ENCODE measurements at regions not wholly inside any gene's neighbourhood (a gene's known extent, or its start where the extent isn't known, plus 50 kb on each side); places are given as distances from the start of the nearest gene placed in this dataset.
"Not testable (repeated sequence)": the region's sequence is repeated elsewhere in the genome, so short reads cannot be mapped to it uniquely, and the experiment has no call there.

DNA sequence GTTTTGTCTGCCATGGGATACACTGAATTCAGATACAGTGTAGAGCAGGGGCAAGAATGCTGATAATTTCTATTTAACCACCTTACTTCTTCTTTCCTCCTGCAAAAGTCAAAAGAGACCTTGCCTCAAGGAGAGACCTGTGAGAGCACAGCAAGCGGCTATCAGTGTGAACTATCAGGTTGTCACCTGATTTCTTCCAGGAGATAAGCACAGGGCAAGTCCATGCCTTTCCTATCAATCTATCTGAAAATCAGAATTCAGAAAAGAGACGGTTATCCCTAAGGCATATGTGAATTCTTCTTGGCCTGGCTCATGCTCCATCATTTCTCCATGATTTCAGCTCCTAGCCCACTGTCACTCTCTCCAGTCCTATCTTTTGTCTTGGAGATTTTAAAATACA is 128.9 kb upstream of the CCND2 start:
- TF ChIP-seq, protein P1, sequence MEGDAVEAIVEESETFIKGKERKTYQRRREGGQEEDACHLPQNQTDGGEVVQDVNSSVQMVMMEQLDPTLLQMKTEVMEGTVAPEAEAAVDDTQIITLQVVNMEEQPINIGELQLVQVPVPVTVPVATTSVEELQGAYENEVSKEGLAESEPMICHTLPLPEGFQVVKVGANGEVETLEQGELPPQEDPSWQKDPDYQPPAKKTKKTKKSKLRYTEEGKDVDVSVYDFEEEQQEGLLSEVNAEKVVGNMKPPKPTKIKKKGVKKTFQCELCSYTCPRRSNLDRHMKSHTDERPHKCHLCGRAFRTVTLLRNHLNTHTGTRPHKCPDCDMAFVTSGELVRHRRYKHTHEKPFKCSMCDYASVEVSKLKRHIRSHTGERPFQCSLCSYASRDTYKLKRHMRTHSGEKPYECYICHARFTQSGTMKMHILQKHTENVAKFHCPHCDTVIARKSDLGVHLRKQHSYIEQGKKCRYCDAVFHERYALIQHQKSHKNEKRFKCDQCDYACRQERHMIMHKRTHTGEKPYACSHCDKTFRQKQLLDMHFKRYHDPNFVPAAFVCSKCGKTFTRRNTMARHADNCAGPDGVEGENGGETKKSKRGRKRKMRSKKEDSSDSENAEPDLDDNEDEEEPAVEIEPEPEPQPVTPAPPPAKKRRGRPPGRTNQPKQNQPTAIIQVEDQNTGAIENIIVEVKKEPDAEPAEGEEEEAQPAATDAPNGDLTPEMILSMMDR (IDR thresholded peaks at IDR 0.05; ENCODE audit: insufficient read depth, low read depth, low read length): no peak
- DNase-seq (ENCODE audit: low read depth): no peak
- H3K4me3 ChIP-seq (ENCODE audit: low read depth, low read length): no peak overlapping the region

DNA sequence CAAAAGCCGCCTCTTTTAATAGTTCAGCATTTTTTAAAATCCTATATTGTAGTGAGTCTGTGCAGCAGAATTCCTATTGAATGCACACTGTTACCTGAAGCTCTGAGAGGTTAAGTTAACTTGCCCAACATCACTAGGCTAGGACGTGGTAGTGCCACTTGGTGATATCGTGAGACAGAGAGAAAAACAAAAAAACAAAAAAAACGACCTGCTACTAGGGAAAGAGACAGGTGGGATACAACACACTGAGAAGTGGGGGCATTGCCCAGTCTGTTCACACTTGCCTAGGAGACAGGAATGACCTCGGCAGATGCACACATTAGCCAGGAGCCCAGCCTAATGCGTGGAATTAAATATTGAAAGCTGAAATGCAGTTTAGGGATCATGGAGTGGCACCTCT is 129.7 kb upstream of the CCND2 start:
- no peak overlapping the region for H3K4me3 ChIP-seq (ENCODE audit: low read depth, low read length)
- no peak for DNase-seq (ENCODE audit: low read depth)
- TF ChIP-seq, protein P1 (IDR thresholded peaks at IDR 0.05; ENCODE audit: insufficient read depth, low read depth, low read length): no peak

DNA sequence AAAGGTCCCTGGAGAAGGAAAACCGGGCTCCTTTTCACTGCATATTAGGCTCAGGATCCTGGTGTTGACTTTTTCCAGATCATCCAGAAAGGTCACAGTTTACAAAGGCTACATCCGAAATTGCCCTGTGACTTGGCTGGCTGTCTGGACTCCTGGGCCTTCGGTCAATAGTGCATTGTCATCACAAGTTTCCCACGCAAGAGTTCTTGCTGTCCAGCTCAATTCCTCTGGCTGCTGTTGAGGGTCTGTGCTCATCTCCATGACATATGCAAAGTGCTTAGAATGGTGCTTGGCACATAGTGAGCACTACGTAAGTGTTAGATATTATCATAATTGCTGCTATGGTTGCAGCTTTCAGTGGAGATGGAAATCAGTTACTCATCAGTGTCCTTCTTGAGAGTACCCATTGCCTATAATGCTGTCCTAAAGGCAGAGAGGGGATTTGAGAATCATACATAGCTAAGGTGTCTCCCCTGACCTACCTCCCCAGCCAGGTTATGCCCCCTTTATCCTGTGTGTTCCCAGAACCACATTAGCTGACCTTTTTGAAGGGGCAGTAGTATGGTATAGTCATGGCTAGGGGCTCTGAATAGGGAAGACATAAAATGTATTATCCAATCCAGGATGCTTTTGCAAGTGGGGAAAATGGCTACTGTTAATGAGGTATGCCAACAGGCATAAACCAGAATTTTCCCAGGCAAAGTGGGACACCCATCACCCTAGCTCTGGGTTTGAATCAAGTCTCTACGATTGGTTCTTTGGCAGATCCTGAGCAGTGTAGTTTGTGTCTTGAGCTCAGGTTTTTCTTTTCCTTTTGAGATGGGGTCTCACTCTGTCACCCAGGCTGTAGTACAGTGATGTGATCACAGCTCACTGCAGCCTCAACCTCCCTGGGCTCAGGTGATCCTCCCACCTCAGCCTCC is 132.0 kb upstream of the CCND2 start:
- DNase-seq (ENCODE audit: low read depth): no peak
- H3K4me3 ChIP-seq (ENCODE audit: low read depth, low read length): no peak overlapping the region
- TF ChIP-seq, protein P1 (IDR thresholded peaks at IDR 0.05; ENCODE audit: insufficient read depth, low read depth, low read length): no peak

DNA sequence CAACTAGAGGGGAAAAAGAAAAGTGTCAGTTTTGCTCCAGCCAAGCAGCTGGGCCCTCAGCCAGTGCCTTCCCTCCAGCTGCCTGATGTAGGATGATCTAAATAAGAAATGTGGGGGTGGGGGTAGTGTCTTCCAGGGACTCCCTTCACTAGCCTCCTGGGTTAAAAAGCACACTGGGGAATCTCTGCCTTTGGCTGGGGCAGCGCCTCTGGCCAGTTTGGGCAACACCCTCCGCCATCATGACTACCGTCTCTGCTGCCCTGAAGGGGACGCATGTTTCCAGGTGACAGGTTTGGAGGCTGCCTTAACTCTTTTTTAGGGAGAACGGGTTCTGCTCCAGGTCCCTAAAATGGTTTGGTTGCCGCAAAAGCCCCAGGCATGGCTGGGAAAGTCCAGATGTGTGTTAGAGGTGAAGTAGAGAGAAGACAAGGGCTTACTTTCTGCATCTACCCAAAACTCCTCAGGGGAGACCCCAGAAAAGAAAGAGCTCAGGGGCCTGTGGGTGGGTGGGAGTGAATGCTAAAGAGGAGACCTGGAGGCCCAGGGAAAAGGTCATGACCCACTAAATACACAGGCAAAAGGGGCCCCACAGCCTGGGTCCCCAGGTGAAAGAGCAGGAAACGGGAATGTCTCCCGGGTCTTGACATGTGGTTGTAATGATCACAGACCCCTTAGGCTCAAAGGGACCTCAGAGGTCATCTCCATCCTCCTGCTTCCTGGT is 132.8 kb upstream of the CCND2 start:
- H3K4me3 ChIP-seq (ENCODE audit: low read depth, low read length): no peak overlapping the region
- TF ChIP-seq, protein P1 (IDR thresholded peaks at IDR 0.05; ENCODE audit: insufficient read depth, low read depth, low read length): no peak
- DNase-seq (ENCODE audit: low read depth): no peak

DNA sequence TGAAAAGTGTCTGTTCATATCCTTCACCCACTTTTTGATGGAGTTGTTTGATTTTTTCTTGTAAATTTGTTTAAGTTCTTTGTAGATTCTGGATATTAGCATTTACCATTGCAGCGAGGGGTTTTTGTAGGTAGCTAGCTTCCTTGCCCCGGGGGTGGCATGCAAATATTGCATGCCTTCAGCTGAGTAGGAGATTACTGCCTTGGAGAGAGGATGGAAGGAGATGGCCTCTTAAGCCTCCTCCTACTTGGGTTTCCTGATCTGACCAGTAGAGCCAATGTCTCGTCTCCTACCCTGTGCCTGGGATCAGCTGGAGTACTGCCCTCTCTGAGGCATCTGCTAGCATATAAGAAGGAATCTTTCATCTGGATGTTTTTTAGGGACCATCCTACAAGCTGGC is 134.4 kb upstream of the CCND2 start:
- no peak for DNase-seq (ENCODE audit: low read depth)
- H3K4me3 ChIP-seq (ENCODE audit: low read depth, low read length): no peak overlapping the region
- TF ChIP-seq, protein P1 (IDR thresholded peaks at IDR 0.05; ENCODE audit: insufficient read depth, low read depth, low read length): no peak

DNA sequence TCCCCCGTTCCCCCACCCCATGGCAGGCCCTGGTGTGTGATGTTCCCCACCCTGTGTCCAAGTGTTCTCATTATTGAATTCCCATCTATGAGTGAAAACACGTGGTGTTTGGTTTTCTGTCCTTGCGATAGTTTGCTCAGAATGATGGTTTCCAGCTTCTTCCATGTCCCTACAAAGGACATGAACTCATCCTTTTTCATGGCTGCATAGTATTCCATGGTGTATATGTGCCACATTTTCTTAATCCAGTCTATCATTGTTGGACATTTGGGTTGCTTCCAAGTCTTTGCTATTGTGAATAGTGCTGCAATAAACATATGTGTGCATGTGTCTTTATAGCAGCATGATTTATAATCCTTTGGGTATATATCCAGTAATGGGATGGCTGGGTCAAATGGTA is 135.0 kb upstream of the CCND2 start:
- not testable (repeated sequence) for H3K4me3 ChIP-seq (ENCODE audit: low read depth, low read length); DNase-seq (ENCODE audit: low read depth)

DNA sequence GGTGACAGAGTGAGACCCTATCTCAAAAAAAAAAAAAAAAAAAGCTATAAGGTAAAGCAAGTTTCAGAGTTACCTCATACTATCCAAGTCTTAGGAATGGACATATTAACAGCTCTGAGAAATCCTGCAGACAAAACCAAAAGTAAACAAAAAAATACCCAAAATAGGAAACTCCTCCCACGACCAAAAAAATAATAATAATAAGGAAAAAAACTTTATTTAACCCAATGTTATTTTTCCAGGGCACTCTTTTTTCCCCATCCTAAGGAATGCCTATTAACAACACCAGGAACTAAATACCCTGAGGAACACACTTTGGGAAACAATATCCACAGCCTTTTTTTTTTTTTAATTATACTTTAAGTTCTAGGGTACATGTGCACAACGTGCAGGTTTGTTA is 135.5 kb upstream of the CCND2 start:
- TF ChIP-seq, protein P1 (IDR thresholded peaks at IDR 0.05; ENCODE audit: insufficient read depth, low read depth, low read length): no peak
- H3K4me3 ChIP-seq (ENCODE audit: low read depth, low read length): no peak overlapping the region
- DNase-seq (ENCODE audit: low read depth): no peak
